IMR-90 (cell line): ENCODE measurements at regions not wholly inside any gene's neighbourhood (a gene's known extent, or its start where the extent isn't known, plus 50 kb on each side); places are given as distances from the start of the nearest gene placed in this dataset.

Experiments
- ATAC-seq: fragments of 200-7000 bp; cut with Tn5 transposase; 2 replicates; pipeline ENCODE4 v1.9.1; 2020; ENCODE audit warnings: low read depth, mild to moderate bottlenecking, moderate library complexity
- BruUV-seq: library from RNA; stranded (reverse); fragments of 400-500 nt; replicated peaks from 2 replicates; lab custom pipeline; 2021; lab: Mats Ljungman, UMichigan
- CTCF ChIA-PET: fragments of 300-600 bp; formaldehyde crosslinking; extraction: SDS; loops from one replicate; lab custom pipeline; 2021; ENCODE audit warnings: antibody characterized with exemption; lab: Yijun Ruan, JAX
- POLR2A ChIA-PET: fragments of 300-600 bp; sonication (Branson Sonifier 250); formaldehyde crosslinking; loops from one replicate; lab custom pipeline; 2022; ENCODE audit warnings: antibody characterized with exemption; ENCODE audit not compliant: unreplicated experiment; lab: Charles Lee
- DNase-seq: peaks from one replicate; pipeline ENCODE4 v3.0.0; 2013
- H2AFZ ChIP-seq: replicated peaks from 2 replicates; pipeline ENCODE3; 2013; ENCODE audit warnings: low read length, mild to moderate bottlenecking; ENCODE audit not compliant: poor library complexity
- H2AK5ac ChIP-seq: 2 replicates; pipeline ENCODE4 v1.6.1; 2013; ENCODE audit warnings: low read depth, low read length, inconsistent platforms
- H2AK9ac ChIP-seq: replicated peaks from 2 replicates; pipeline ENCODE3; 2013; ENCODE audit warnings: mild to moderate bottlenecking, low read depth, low read length, moderate library complexity; ENCODE audit not compliant: poor library complexity
- H2BK120ac ChIP-seq: 2 replicates; pipeline ENCODE4 v1.6.1; 2013; ENCODE audit warnings: low read depth, low read length, inconsistent platforms
- H2BK15ac ChIP-seq: 3 replicates; pipeline ENCODE4 v1.6.1; 2013; ENCODE audit warnings: low read depth, low read length, inconsistent platforms
- H2BK20ac ChIP-seq: 2 replicates; pipeline ENCODE4 v1.6.1; 2013; ENCODE audit warnings: low read depth, mild to moderate bottlenecking, inconsistent platforms, low read length, moderate library complexity
- H2BK5ac ChIP-seq: 2 replicates; pipeline ENCODE4 v1.6.1; 2013; ENCODE audit warnings: mild to moderate bottlenecking, low read depth, low read length, inconsistent platforms; ENCODE audit not compliant: poor library complexity, severe bottlenecking
- H3K14ac ChIP-seq: replicated peaks from 2 replicates; pipeline ENCODE4 v1.6.1; 2013; ENCODE audit warnings: low read depth, low read length, inconsistent platforms
- H3K18ac ChIP-seq: 2 replicates; pipeline ENCODE4 v1.6.1; 2013; ENCODE audit warnings: low read depth, low read length, control low read depth
- H3K23ac ChIP-seq: 2 replicates; pipeline ENCODE4 v1.6.1; 2013; ENCODE audit warnings: low read depth, low read length, inconsistent platforms
- H3K27ac ChIP-seq: 2 replicates; pipeline ENCODE4 v1.5.1; 2013; ENCODE audit warnings: mild to moderate bottlenecking, control low read depth, low read length; ENCODE audit not compliant: insufficient read depth
- H3K27me3 ChIP-seq: 2 replicates; pipeline ENCODE4 v1.6.1; 2013; ENCODE audit warnings: low read length; ENCODE audit not compliant: control insufficient read depth, insufficient read depth
- H3K36me3 ChIP-seq: 2 replicates; pipeline ENCODE4 v1.6.1; 2013; ENCODE audit warnings: low read length, mixed read lengths; ENCODE audit not compliant: control insufficient read depth, insufficient read depth
- H3K4ac ChIP-seq: 2 replicates; pipeline ENCODE4 v1.6.1; 2013; ENCODE audit warnings: low read depth, low read length, inconsistent platforms
- H3K4me1 ChIP-seq: 2 replicates; pipeline ENCODE4 v1.6.1; 2013; ENCODE audit warnings: low read length, mixed read lengths; ENCODE audit not compliant: control insufficient read depth, insufficient read depth
- H3K4me2 ChIP-seq: 2 replicates; pipeline ENCODE4 v1.6.1; 2013; ENCODE audit warnings: low read depth, mild to moderate bottlenecking, control low read depth, low read length, moderate library complexity
- H3K4me3 ChIP-seq: 2 replicates; pipeline ENCODE4 v1.5.1; 2013; ENCODE audit warnings: low read depth, mild to moderate bottlenecking, control low read depth, low read length, moderate library complexity; ENCODE audit not compliant: insufficient read depth
- H3K56ac ChIP-seq: 2 replicates; pipeline ENCODE4 v1.6.1; 2013; ENCODE audit warnings: low read length, inconsistent platforms; ENCODE audit not compliant: insufficient read depth; ENCODE audit errors: extremely low read depth
- H3K79me1 ChIP-seq, 2 experiments: 2 replicates each; pipeline ENCODE4 v1.6.1; 2013; ENCODE audit warnings: low read length in 2 of 2, inconsistent platforms in 1 of 2, low read depth in 1 of 2
- H3K9ac ChIP-seq: 2 replicates; pipeline ENCODE4 v1.6.1; 2013; ENCODE audit warnings: low read depth, low read length, control low read depth
- H3K9me1 ChIP-seq: 2 replicates; pipeline ENCODE4 v1.6.1; 2013; ENCODE audit warnings: low read length, inconsistent platforms; ENCODE audit not compliant: insufficient read depth
- H3K9me3 ChIP-seq: 2 replicates; pipeline ENCODE4 v1.6.1; 2013; ENCODE audit warnings: low read length; ENCODE audit not compliant: control insufficient read depth, insufficient read depth
- H4K20me1 ChIP-seq: 2 replicates; pipeline ENCODE4 v1.6.1; 2013; ENCODE audit warnings: low read length, inconsistent platforms; ENCODE audit not compliant: insufficient read depth
- H4K5ac ChIP-seq: 2 replicates; pipeline ENCODE4 v1.6.1; 2013; ENCODE audit warnings: mild to moderate bottlenecking, low read depth, low read length, control low read depth
- H4K8ac ChIP-seq, 2 experiments: 2 replicates each; pipeline ENCODE4 v1.6.1; 2013; ENCODE audit warnings: low read depth in 2 of 2, low read length in 2 of 2, control low read depth in 1 of 2, inconsistent platforms in 1 of 2
- H4K91ac ChIP-seq: 2 replicates; pipeline ENCODE4 v1.6.1; 2013; ENCODE audit warnings: low read depth, low read length, inconsistent platforms; ENCODE audit not compliant: insufficient read depth
- BHLHE40 ChIP-seq: fragments of 150-350 bp; IDR thresholded peaks from 2 replicates; pipeline ENCODE4 v1.6.1; 2016; ENCODE audit warnings: mild to moderate bottlenecking, low read depth, low read length
- CEBPB ChIP-seq: IDR thresholded peaks from 2 replicates; pipeline ENCODE4 v1.6.1; 2012; ENCODE audit warnings: low read depth, low read length, improper control_type of control experiment
- CHD1 ChIP-seq: IDR thresholded peaks from 2 replicates; pipeline ENCODE4 v1.6.1; 2012; ENCODE audit warnings: low read depth, low read length, improper control_type of control experiment
- FOS ChIP-seq: fragments of 150-350 bp; IDR thresholded peaks from 2 replicates; pipeline ENCODE4 v1.6.1; 2016; ENCODE audit warnings: low read depth, low read length
- MAFK ChIP-seq: IDR thresholded peaks from 2 replicates; pipeline ENCODE4 v1.6.1; 2012; ENCODE audit warnings: low read depth, low read length, improper control_type of control experiment
- MAZ ChIP-seq: IDR thresholded peaks from 2 replicates; pipeline ENCODE4 v1.6.1; 2012; ENCODE audit warnings: low read depth, mild to moderate bottlenecking, low read length, improper control_type of control experiment, moderate library complexity, borderline replicate concordance
- MXI1 ChIP-seq: IDR thresholded peaks from 2 replicates; pipeline ENCODE4 v1.6.1; 2012; ENCODE audit warnings: low read depth, mild to moderate bottlenecking, low read length, moderate library complexity, borderline replicate concordance
- NFE2L2 ChIP-seq: fragments of 150-350 bp; IDR thresholded peaks from 2 replicates; pipeline ENCODE4 v1.6.1; 2016; ENCODE audit warnings: low read depth, mild to moderate bottlenecking, low read length
- POLR2A ChIP-seq: IDR thresholded peaks from 2 replicates; pipeline ENCODE4 v1.6.1; 2012; ENCODE audit warnings: mild to moderate bottlenecking, low read depth, low read length
- RAD21 ChIP-seq: IDR thresholded peaks from 2 replicates; pipeline ENCODE4 v1.6.1; 2012; ENCODE audit warnings: low read length, improper control_type of control experiment
- RCOR1 ChIP-seq: IDR thresholded peaks from 2 replicates; pipeline ENCODE4 v1.6.1; 2012; ENCODE audit warnings: mild to moderate bottlenecking, low read length, improper control_type of control experiment; ENCODE audit not compliant: insufficient replicate concordance
- RFX5 ChIP-seq: IDR thresholded peaks from 2 replicates; pipeline ENCODE4 v1.8.0; 2012; ENCODE audit warnings: low read depth, mild to moderate bottlenecking, low read length, moderate library complexity
- SMC3 ChIP-seq: fragments of 150-350 bp; IDR thresholded peaks from 2 replicates; pipeline ENCODE4 v1.6.1; 2016; ENCODE audit warnings: low read depth, mild to moderate bottlenecking, antibody characterized with exemption, low read length, moderate library complexity
- USF2 ChIP-seq: fragments of 150-350 bp; IDR thresholded peaks from 2 replicates; pipeline ENCODE4 v1.6.1; 2017; ENCODE audit warnings: mild to moderate bottlenecking, antibody characterized with exemption, low read length, low read depth
- WGBS, 2 experiments: methylation state at CpG; one replicate each; pipeline versions ENCODE4 v1.1.5 to v1.1.7; 2013; ENCODE audit warnings: missing lambda C conversion rate in 2 of 2; ENCODE audit not compliant: insufficient read length in 1 of 2; ENCODE audit errors: extremely low coverage in 2 of 2; 5-methylcytosine and 5-hydroxymethylcytosine counted together
- dilution Hi-C: fragments of 300-500 bp; cut with HindIII; formaldehyde crosslinking; loops from one replicate; pipeline ENCODE4 v1.14.3; 2018; ENCODE audit warnings: low sequenced_read_pairs; ENCODE audit not compliant: unreplicated experiment
- in situ Hi-C: fragments of 300-500 bp; cut with MboI; formaldehyde crosslinking; loops from 3 replicates; pipeline ENCODE4 v1.14.3; 2019; ENCODE audit warnings: low sequenced_read_pairs, inconsistent platforms, mixed read lengths
- intact Hi-C: fragments of 100-400 bp; cut with micrococcal nuclease; formaldehyde crosslinking; loops from 2 replicates; pipeline ENCODE4 v1.10.0; 2022
- TF ChIP-seq, protein P1 (sequence below): conservative IDR thresholded peaks from 2 replicates; pipeline ENCODE4 v1.5.1; 2012; ENCODE audit warnings: mild to moderate bottlenecking, low read depth, low read length, improper control_type of control experiment
- TF ChIP-seq, protein P2 (sequence below): fragments of 150-350 bp; IDR thresholded peaks from 2 replicates; pipeline ENCODE4 v1.6.1; 2016; ENCODE audit warnings: low read depth, mild to moderate bottlenecking, low read length, moderate library complexity, borderline replicate concordance

- BruUV-seq = no TSS peak
- H2BK20ac ChIP-seq = no peak overlapping the region
- H3K4me3 ChIP-seq = no peak overlapping the region
- no peak overlapping the region for H2BK120ac ChIP-seq
- H4K20me1 ChIP-seq = no peaks in the 10 kb centered on the region
- no peak overlapping the region for H2AK9ac ChIP-seq
- intact Hi-C loops = no loop called here
- no peak for DNase-seq
- H3K18ac ChIP-seq = no peak overlapping the region
- H4K5ac ChIP-seq = no peak overlapping the region
- H2BK5ac ChIP-seq = no peak overlapping the region
- no peak overlapping the region for H2BK15ac ChIP-seq
- H3K9me1 ChIP-seq = no peaks in the 10 kb centered on the region
- no peak overlapping the region for H2AFZ ChIP-seq
- no peak overlapping the region for H4K91ac ChIP-seq
- H3K56ac ChIP-seq = no peak overlapping the region
- H2AK5ac ChIP-seq = no peak overlapping the region
- CTCF ChIA-PET = interaction anchor here (1.4 kb wide), 1 partner anchor 9 kb away, joined by 3 read pairs; no protein-coding TSS in a partner anchor
- no peaks in the 10 kb centered on the region for H3K9me3 ChIP-seq
- no peaks in the 10 kb centered on the region for H3K79me1 ChIP-seq
- H3K27me3 ChIP-seq = no peaks in the 10 kb centered on the region
- H3K23ac ChIP-seq = no peak overlapping the region
- no peak overlapping the region for H3K4ac ChIP-seq
- dilution Hi-C loops = no loop called here
- H3K36me3 ChIP-seq = no peaks in the 10 kb centered on the region
- H3K14ac ChIP-seq = no peak overlapping the region
- WGBS, 2 experiments = no CpG with 5 or more reads among the region's 3 CpGs
- POLR2A ChIA-PET = no interaction called here
- no peak for TF ChIP-seq FOS
- no peak for TF ChIP-seq RAD21
- no peak for TF ChIP-seq NFE2L2
- TF ChIP-seq, protein P1, sequence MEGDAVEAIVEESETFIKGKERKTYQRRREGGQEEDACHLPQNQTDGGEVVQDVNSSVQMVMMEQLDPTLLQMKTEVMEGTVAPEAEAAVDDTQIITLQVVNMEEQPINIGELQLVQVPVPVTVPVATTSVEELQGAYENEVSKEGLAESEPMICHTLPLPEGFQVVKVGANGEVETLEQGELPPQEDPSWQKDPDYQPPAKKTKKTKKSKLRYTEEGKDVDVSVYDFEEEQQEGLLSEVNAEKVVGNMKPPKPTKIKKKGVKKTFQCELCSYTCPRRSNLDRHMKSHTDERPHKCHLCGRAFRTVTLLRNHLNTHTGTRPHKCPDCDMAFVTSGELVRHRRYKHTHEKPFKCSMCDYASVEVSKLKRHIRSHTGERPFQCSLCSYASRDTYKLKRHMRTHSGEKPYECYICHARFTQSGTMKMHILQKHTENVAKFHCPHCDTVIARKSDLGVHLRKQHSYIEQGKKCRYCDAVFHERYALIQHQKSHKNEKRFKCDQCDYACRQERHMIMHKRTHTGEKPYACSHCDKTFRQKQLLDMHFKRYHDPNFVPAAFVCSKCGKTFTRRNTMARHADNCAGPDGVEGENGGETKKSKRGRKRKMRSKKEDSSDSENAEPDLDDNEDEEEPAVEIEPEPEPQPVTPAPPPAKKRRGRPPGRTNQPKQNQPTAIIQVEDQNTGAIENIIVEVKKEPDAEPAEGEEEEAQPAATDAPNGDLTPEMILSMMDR = no peak
- TF ChIP-seq, protein P2, sequence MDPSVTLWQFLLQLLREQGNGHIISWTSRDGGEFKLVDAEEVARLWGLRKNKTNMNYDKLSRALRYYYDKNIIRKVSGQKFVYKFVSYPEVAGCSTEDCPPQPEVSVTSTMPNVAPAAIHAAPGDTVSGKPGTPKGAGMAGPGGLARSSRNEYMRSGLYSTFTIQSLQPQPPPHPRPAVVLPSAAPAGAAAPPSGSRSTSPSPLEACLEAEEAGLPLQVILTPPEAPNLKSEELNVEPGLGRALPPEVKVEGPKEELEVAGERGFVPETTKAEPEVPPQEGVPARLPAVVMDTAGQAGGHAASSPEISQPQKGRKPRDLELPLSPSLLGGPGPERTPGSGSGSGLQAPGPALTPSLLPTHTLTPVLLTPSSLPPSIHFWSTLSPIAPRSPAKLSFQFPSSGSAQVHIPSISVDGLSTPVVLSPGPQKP = no peak
- TF ChIP-seq SMC3 = no peak
- TF ChIP-seq CHD1 = no peak
- TF ChIP-seq MAZ = no peak
- no peak for TF ChIP-seq POLR2A
- TF ChIP-seq MXI1 = no peak
- TF ChIP-seq CEBPB = no peak
- no peak for TF ChIP-seq USF2
- no peak for TF ChIP-seq RFX5
- no peak for TF ChIP-seq MAFK
- no peak for TF ChIP-seq RCOR1
- TF ChIP-seq BHLHE40 = no peak
- in situ Hi-C loops = no loop called here
- ATAC-seq = no peak
- no peak overlapping the region for H3K27ac ChIP-seq
- 0 out of 2 replicates have a peak, but pooled peaks cover 1% of the 10 kb centered on the region for H3K4me1 ChIP-seq
- no peak overlapping the region for H3K4me2 ChIP-seq
- H4K8ac ChIP-seq = no peak overlapping the region
- H3K9ac ChIP-seq = no peak overlapping the region
Observed at GRCh38 chr1:80367058-80367457, 1360.5 kb upstream of the ADGRL4 start.
